ENCODE measurements at regions not wholly inside any gene's neighbourhood (a gene's known extent, or its start where the extent isn't known, plus 50 kb on each side); places are given as distances from the start of the nearest gene placed in this dataset.

DNA sequence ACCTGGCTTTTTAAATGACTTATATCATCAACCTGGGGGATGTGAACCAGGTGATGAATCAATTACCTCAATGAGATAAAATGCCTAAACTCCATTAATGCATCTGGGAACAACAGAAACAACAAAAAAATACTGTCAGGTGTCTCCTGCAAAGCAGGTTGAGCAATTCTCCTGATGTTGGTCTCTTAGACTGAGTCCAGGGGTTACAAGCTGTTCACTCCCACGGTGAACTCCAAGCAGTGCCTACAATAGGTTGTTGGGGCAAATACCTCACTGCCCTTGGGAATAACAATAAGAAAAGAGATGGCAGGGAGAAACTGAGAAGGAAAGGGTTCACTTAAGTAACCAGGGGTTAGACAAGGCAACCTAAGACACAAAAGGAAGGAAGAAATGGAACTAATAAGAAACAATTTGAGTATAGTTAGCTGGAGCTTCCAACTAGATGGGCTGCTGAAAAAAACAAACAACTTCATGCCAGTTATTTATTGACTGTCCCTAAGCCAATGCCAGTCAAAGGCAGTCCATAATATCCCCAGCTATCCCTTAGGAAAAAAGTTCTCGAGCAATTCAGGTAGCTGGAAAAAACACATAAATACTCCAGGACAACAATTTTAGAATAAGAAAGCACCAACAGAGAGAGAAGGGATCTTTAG, 97.6 kb upstream of the MAGI3 start:
- Histone ChIP-seq H3K36me3 (ENCODE audit: insufficient read depth, low read length) (no peaks in the 10 kb centered on the region), H3K9ac (ENCODE audit: low read length) (no peak overlapping the region), H2AFZ (ENCODE audit: low read length) (no peak overlapping the region), H3K9me3 (ENCODE audit: low read length) (no peaks in the 10 kb centered on the region), H3K9me2 (ENCODE audit: low read depth, low read length) (no peaks in the 10 kb centered on the region), H3K79me2 (ENCODE audit: insufficient read depth, low read length) (no peaks in the 10 kb centered on the region), H4K20me1 (ENCODE audit: insufficient read depth, low read length) (no peaks in the 10 kb centered on the region), H3K4me2 (ENCODE audit: low read length) (no peak overlapping the region), H3K4me3 (ENCODE audit: low read depth, low read length, poor library complexity, severe bottlenecking) (no peak overlapping the region), H3F3A (ENCODE audit: insufficient read depth, low read length) (no peaks in the 10 kb centered on the region), H3K4me1 (ENCODE audit: insufficient read depth, low read length, severe bottlenecking) (no peaks in the 10 kb centered on the region), H3K27me3 (ENCODE audit: insufficient read depth, low read length) (no peaks in the 10 kb centered on the region), H3K27ac (ENCODE audit: low read depth, low read length, poor library complexity, severe bottlenecking) (no peak overlapping the region)
- TF ChIP-seq CTCF (IDR thresholded peaks at IDR 0.05; ENCODE audit: low read length) (no peak), EZH2 (IDR thresholded peaks at IDR 0.05; ENCODE audit: borderline replicate concordance, low read length) (no peak)

DNA sequence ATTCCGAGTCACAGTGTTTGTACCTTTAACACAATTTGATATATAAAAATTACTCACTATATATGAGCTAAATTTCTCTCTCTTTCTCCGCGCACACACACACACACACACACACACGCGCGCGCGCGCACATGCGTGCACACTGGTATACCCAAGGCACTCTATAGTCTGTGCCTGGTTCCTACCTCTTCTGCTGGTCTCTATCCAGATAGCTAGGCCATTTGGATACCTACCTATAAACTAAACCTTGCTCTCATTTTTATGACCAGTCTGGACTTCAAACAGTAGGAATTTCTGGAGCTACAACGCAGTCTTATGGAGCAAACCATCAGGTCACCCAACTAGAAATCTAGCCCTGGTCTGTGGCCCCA, 97.1 kb upstream of the MAGI3 start:
- Histone ChIP-seq H3K36me3 (ENCODE audit: insufficient read depth, low read length) (no peaks in the 10 kb centered on the region), H3K27me3 (ENCODE audit: insufficient read depth, low read length) (no peaks in the 10 kb centered on the region), H4K20me1 (ENCODE audit: insufficient read depth, low read length) (no peaks in the 10 kb centered on the region), H3K9me2 (ENCODE audit: low read depth, low read length) (no peaks in the 10 kb centered on the region), H3K9me3 (ENCODE audit: low read length) (no peaks in the 10 kb centered on the region), H3K27ac (ENCODE audit: low read depth, low read length, poor library complexity, severe bottlenecking) (no peak overlapping the region), H3K4me3 (ENCODE audit: low read depth, low read length, poor library complexity, severe bottlenecking) (no peak overlapping the region), H3F3A (ENCODE audit: insufficient read depth, low read length) (no peaks in the 10 kb centered on the region), H3K9ac (ENCODE audit: low read length) (no peak overlapping the region), H3K4me2 (ENCODE audit: low read length) (no peak overlapping the region), H2AFZ (ENCODE audit: low read length) (no peak overlapping the region), H3K79me2 (ENCODE audit: insufficient read depth, low read length) (no peaks in the 10 kb centered on the region), H3K4me1 (ENCODE audit: insufficient read depth, low read length, severe bottlenecking) (no peaks in the 10 kb centered on the region)
- TF ChIP-seq CTCF (IDR thresholded peaks at IDR 0.05; ENCODE audit: low read length), result no peak
- TF ChIP-seq EZH2 (IDR thresholded peaks at IDR 0.05; ENCODE audit: borderline replicate concordance, low read length), result no peak

- Histone ChIP-seq H3K9me3 (ENCODE audit: low read length) (no peaks in the 10 kb centered on the region), H3K4me1 (ENCODE audit: insufficient read depth, low read length, severe bottlenecking) (no peaks in the 10 kb centered on the region), H3K9ac (ENCODE audit: low read length) (no peak overlapping the region), H4K20me1 (ENCODE audit: insufficient read depth, low read length) (no peaks in the 10 kb centered on the region), H3K4me2 (ENCODE audit: low read length) (no peak overlapping the region), H3K4me3 (ENCODE audit: low read depth, low read length, poor library complexity, severe bottlenecking) (no peak overlapping the region), H3K79me2 (ENCODE audit: insufficient read depth, low read length) (no peaks in the 10 kb centered on the region), H2AFZ (ENCODE audit: low read length) (no peak overlapping the region), H3K36me3 (ENCODE audit: insufficient read depth, low read length) (no peaks in the 10 kb centered on the region), H3K27ac (ENCODE audit: low read depth, low read length, poor library complexity, severe bottlenecking) (no peak overlapping the region), H3F3A (ENCODE audit: insufficient read depth, low read length) (no peaks in the 10 kb centered on the region), H3K27me3 (ENCODE audit: insufficient read depth, low read length) (no peaks in the 10 kb centered on the region), H3K9me2 (ENCODE audit: low read depth, low read length) (no peaks in the 10 kb centered on the region)
- TF ChIP-seq CTCF (IDR thresholded peaks at IDR 0.05; ENCODE audit: low read length) (no peak), EZH2 (IDR thresholded peaks at IDR 0.05; ENCODE audit: borderline replicate concordance, low read length) (no peak)
Measured at GRCh38 chr1:113297749-113298148, 92.6 kb upstream of the MAGI3 start.

All from OCI-LY1 (cell line).